ENCODE measurements at regions not wholly inside any gene's neighbourhood (a gene's known extent, or its start where the extent isn't known, plus 50 kb on each side); places are given as distances from the start of the nearest gene placed in this dataset.

GRCh38 chr1:237961754-237962153, 71.0 kb upstream of the ZP4 start:
- DNase-seq, result no peak

- no peak for DNase-seq
These were observed 69.1 kb upstream of the ZP4 start for GRCh38 chr1:237959838-237960237.

- no peak for DNase-seq
These were observed 62.5 kb upstream of the ZP4 start for GRCh38 chr1:237953238-237953637.
